PC-3 (cell line): ENCODE measurements at regions not wholly inside any gene's neighbourhood (a gene's known extent, or its start where the extent isn't known, plus 50 kb on each side); places are given as distances from the start of the nearest gene placed in this dataset.

ENCODE experiments used
- ATAC-seq: fragments of 200-7000 bp; cut with Tn5 transposase; 2 replicates; pipeline ENCODE4 v1.9.1; 2020; ENCODE audit warnings: mild to moderate bottlenecking, moderate library complexity
- BruUV-seq: library from RNA; stranded (reverse); fragments of 400-500 nt; replicated peaks from 2 replicates; lab custom pipeline; 2021; lab: Mats Ljungman, UMichigan
- CTCF ChIA-PET: fragments of 300-600 bp; sonication (Branson Sonifier 250); formaldehyde crosslinking; loops from one replicate; lab custom pipeline; 2022; ENCODE audit warnings: antibody characterized with exemption; lab: Charles Lee
- POLR2A ChIA-PET: fragments of 300-600 bp; sonication (Branson Sonifier 250); formaldehyde crosslinking; loops from one replicate; lab custom pipeline; 2022; ENCODE audit warnings: antibody characterized with exemption; ENCODE audit not compliant: unreplicated experiment; lab: Charles Lee
- DNase-seq: peaks from one replicate; pipeline ENCODE4 v3.0.0-alpha.2; 2015
- H2AFZ ChIP-seq: fragments of 300-600 bp; sonication (generic); 2 replicates; pipeline ENCODE4 v1.6.0; 2016; ENCODE audit warnings: antibody characterized with exemption, low read length
- H3F3A ChIP-seq: fragments of 300-600 bp; sonication (generic); one replicate; pipeline ENCODE4 v1.6.0; 2017; ENCODE audit warnings: antibody characterized with exemption, low read length, control low read depth, mild to moderate bottlenecking; ENCODE audit not compliant: unreplicated experiment
- H3K27ac ChIP-seq: fragments of 300-600 bp; sonication (generic); 2 replicates; pipeline ENCODE4 v1.5.1; 2016; ENCODE audit warnings: mild to moderate bottlenecking, low read length
- H3K27me3 ChIP-seq: fragments of 300-600 bp; sonication (generic); 2 replicates; pipeline ENCODE4 v1.6.1; 2016; ENCODE audit warnings: low read length, mixed read lengths
- H3K36me3 ChIP-seq: fragments of 300-600 bp; sonication (generic); 2 replicates; pipeline ENCODE4 v1.6.1; 2016; ENCODE audit warnings: low read depth, mixed run types, low read length, mixed read lengths
- H3K4me1 ChIP-seq: fragments of 300-600 bp; sonication (generic); 2 replicates; pipeline ENCODE4 v1.5.1; 2016; ENCODE audit warnings: low read length; ENCODE audit not compliant: insufficient read depth
- H3K4me2 ChIP-seq: fragments of 300-600 bp; sonication (generic); 2 replicates; pipeline ENCODE4 v1.6.0; 2016; ENCODE audit warnings: low read length
- H3K4me3 ChIP-seq: fragments of 300-600 bp; sonication (generic); 2 replicates; pipeline ENCODE4 v1.5.1; 2016; ENCODE audit warnings: mild to moderate bottlenecking, low read length, mixed read lengths
- H3K79me2 ChIP-seq: fragments of 300-600 bp; sonication (generic); 2 replicates; pipeline ENCODE4 v1.6.1; 2017; ENCODE audit warnings: low read length, mixed read lengths
- H3K9ac ChIP-seq: fragments of 300-600 bp; sonication (generic); 2 replicates; pipeline ENCODE4 v1.6.0; 2016; ENCODE audit warnings: mild to moderate bottlenecking, low read length
- H3K9me2 ChIP-seq: fragments of 300-600 bp; sonication (generic); replicated peaks from 2 replicates; pipeline ENCODE4 v1.6.1; 2016; ENCODE audit warnings: mixed run types, low read length, mixed read lengths
- H3K9me3 ChIP-seq: fragments of 300-600 bp; sonication (generic); 2 replicates; pipeline ENCODE4 v1.6.1; 2016; ENCODE audit warnings: low read length, mixed read lengths
- H4K20me1 ChIP-seq: fragments of 300-600 bp; sonication (generic); 2 replicates; pipeline ENCODE4 v1.6.1; 2016; ENCODE audit warnings: low read length, mixed read lengths
- CTCF ChIP-seq: fragments of 300-600 bp; sonication (generic); conservative IDR thresholded peaks from 2 replicates; pipeline ENCODE4 v1.5.1; 2017; ENCODE audit warnings: antibody characterized with exemption, low read depth, mild to moderate bottlenecking, low read length
- EZH2 ChIP-seq: fragments of 300-600 bp; sonication (generic); IDR thresholded peaks from one replicate; pipeline ENCODE4 v1.6.1; 2017; ENCODE audit warnings: antibody characterized with exemption, mild to moderate bottlenecking, low read length; ENCODE audit not compliant: unreplicated experiment
- EZH2phosphoT487 ChIP-seq: fragments of 300-600 bp; sonication (generic); IDR thresholded peaks from 2 replicates; pipeline ENCODE4 v1.6.1; 2018; ENCODE audit warnings: mild to moderate bottlenecking, antibody characterized with exemption, low read length, borderline replicate concordance
- intact Hi-C: fragments of 100-400 bp; cut with micrococcal nuclease; formaldehyde crosslinking; loops from 2 replicates; pipeline ENCODE4 v1.9.0; 2023

DNA sequence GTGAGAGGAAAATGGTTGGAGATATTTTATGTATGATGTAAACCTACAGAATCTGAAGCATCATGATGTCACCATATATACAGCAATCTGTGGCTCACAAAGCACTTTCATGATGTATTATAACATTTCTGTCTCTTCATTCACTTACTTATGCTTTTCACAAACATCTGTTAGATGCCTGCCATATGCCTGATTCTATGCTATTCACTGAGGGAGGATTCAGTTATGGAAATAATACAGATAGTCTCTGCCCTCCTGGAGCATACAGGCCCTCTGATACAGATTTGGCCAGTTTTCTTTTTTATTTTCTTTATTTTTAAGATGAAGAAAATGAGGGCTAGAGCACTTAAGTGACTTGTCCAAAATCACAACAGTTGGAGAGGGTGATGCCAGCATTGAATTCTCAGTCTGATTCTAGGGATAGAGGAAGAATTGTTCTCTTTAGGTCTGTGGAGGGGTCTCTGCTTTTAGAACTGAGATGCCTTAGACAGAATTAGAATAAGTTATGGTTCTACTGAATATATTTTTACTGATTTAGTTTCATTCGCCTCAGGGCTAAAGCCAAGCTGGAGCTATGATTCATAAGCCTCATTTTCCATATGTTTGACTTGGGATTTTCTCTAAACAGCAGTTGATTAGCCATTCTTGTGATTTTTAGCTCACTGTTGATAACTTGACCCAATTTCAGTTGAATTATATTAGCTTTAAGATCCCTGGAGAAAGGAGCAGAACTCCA is 636.4 kb downstream of the PRELID2 start:
- ATAC-seq = no peak
- TF ChIP-seq EZH2 = no peak
- TF ChIP-seq CTCF = no peak
- TF ChIP-seq EZH2phosphoT487 = no peak
- no peak for DNase-seq
- no peaks in the 10 kb centered on the region for H3K4me1 ChIP-seq
- H3K36me3 ChIP-seq = no peaks in the 10 kb centered on the region
- no peak overlapping the region for H3K9ac ChIP-seq
- H3K4me3 ChIP-seq = no peak overlapping the region
- H4K20me1 ChIP-seq = no peaks in the 10 kb centered on the region
- H3K4me2 ChIP-seq = no peak overlapping the region
- intact Hi-C loops = no loop called here
- BruUV-seq = no TSS peak
- no peaks in the 10 kb centered on the region for H3F3A ChIP-seq
- no peaks in the 10 kb centered on the region for H3K79me2 ChIP-seq
- no peak overlapping the region for H2AFZ ChIP-seq
- H3K27ac ChIP-seq = no peak overlapping the region
- H3K9me3 ChIP-seq = no peaks in the 10 kb centered on the region
- H3K9me2 ChIP-seq = no peaks in the 10 kb centered on the region
- no peaks in the 10 kb centered on the region for H3K27me3 ChIP-seq
- CTCF ChIA-PET = no interaction called here
- POLR2A ChIA-PET = no interaction called here

GRCh38 chr5:145189746-145190145 is 645.4 kb downstream of the PRELID2 start:
- H4K20me1 ChIP-seq = no peaks in the 10 kb centered on the region
- CTCF ChIA-PET = no interaction called here
- no peak overlapping the region for H2AFZ ChIP-seq
- no peaks in the 10 kb centered on the region for H3K9me3 ChIP-seq
- H3K4me1 ChIP-seq = no peaks in the 10 kb centered on the region
- H3K36me3 ChIP-seq = no peaks in the 10 kb centered on the region
- DNase-seq = no peak
- no peaks in the 10 kb centered on the region for H3K27me3 ChIP-seq
- H3F3A ChIP-seq = no peaks in the 10 kb centered on the region
- no peaks in the 10 kb centered on the region for H3K9me2 ChIP-seq
- no peak for ATAC-seq
- POLR2A ChIA-PET = no interaction called here
- H3K4me2 ChIP-seq = no peak overlapping the region
- intact Hi-C loops = no loop called here
- H3K27ac ChIP-seq = no peak overlapping the region
- no peak for TF ChIP-seq EZH2phosphoT487
- no peak for TF ChIP-seq CTCF
- TF ChIP-seq EZH2 = no peak
- H3K4me3 ChIP-seq = no peak overlapping the region
- no peak overlapping the region for H3K9ac ChIP-seq
- no peaks in the 10 kb centered on the region for H3K79me2 ChIP-seq
- no TSS peak for BruUV-seq

DNA sequence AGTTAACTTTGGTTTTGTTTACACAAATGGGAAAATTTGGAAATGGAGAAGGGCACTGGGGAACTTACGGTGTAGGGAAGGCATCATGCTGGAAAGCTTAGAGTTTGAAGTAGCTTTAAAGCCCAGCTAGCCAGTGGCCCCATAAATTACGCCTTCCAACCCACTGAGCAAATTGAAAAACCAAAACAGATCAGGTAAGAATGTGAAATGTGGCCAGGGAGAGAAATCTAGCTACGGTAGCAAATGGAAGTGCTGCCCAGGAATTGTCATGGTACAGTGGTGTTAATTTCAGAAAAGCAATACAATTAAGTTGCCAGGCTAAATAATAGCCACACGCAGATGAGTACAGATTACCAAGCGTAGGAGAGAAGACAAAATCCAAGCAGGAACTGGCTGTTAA is 654.8 kb downstream of the PRELID2 start:
- no peaks in the 10 kb centered on the region for H3K9me3 ChIP-seq
- ChIA-PET POLR2A (no interaction called here), CTCF (no interaction called here)
- no peaks in the 10 kb centered on the region for H3K4me1 ChIP-seq
- no peaks in the 10 kb centered on the region for H4K20me1 ChIP-seq
- H3K27ac ChIP-seq = no peak overlapping the region
- H2AFZ ChIP-seq = no peak overlapping the region
- TF ChIP-seq EZH2 (no peak), EZH2phosphoT487 (no peak), CTCF (no peak)
- intact Hi-C loops = no loop called here
- H3K9ac ChIP-seq = no peak overlapping the region
- H3K27me3 ChIP-seq = no peaks in the 10 kb centered on the region
- H3K4me2 ChIP-seq = no peak overlapping the region
- no peak overlapping the region for H3K4me3 ChIP-seq
- no peaks in the 10 kb centered on the region for H3K36me3 ChIP-seq
- H3K9me2 ChIP-seq = no peaks in the 10 kb centered on the region
- DNase-seq (no peak), ATAC-seq (no peak)
- no TSS peak for BruUV-seq
- H3F3A ChIP-seq = no peaks in the 10 kb centered on the region
- H3K79me2 ChIP-seq = no peaks in the 10 kb centered on the region
